ENCODE measurements at regions not wholly inside any gene's neighbourhood (a gene's known extent, or its start where the extent isn't known, plus 50 kb on each side); places are given as distances from the start of the nearest gene placed in this dataset.
A peak's percentile ranks its signal among the peaks of the same experiment; 100 is the strongest.

GRCh38 chr13:34214686-34215085 is 396.7 kb downstream of the RFC3 start:
- BruUV-seq (replicated peaks) = no TSS peak
- dilution Hi-C loops (cut with HindIII; ENCODE audit: low sequenced_read_pairs, unreplicated experiment) = no loop called here

More at GRCh38 chr13:34214686-34215085, 396.7 kb downstream of the RFC3 start:
- Histone ChIP-seq H2BK15ac (ENCODE audit: low read depth, low read length) (no peak overlapping the region), H3K4ac (ENCODE audit: low read depth, low read length) (no peak overlapping the region), H4K5ac (ENCODE audit: low read depth, low read length) (no peak overlapping the region), H3K27me3 (ENCODE audit: control insufficient read depth, insufficient read depth, low read length) (no peaks in the 10 kb centered on the region), H2AK9ac (replicated peaks; ENCODE audit: low read depth, low read length, poor library complexity) (no peak overlapping the region), H3K9me1 (ENCODE audit: insufficient read depth, low read length) (no peaks in the 10 kb centered on the region), H3K79me1 (ENCODE audit: low read depth in 1 of 2, low read length in 2 of 2) (no peaks in the 10 kb centered on the region), H2AFZ (replicated peaks; ENCODE audit: low read length, poor library complexity) (no peak overlapping the region), H4K20me1 (ENCODE audit: insufficient read depth, low read length) (no peaks in the 10 kb centered on the region), H3K27ac (ENCODE audit: insufficient read depth, low read length) (no peak overlapping the region), H3K56ac (ENCODE audit: extremely low read depth, insufficient read depth, low read length) (no peak overlapping the region), H3K9me3 (ENCODE audit: control insufficient read depth, insufficient read depth, low read length) (no peaks in the 10 kb centered on the region), H3K36me3 (ENCODE audit: control insufficient read depth, insufficient read depth, low read length) (no peaks in the 10 kb centered on the region), H2BK120ac (ENCODE audit: low read depth, low read length) (no peak overlapping the region), H2BK20ac (ENCODE audit: low read depth, low read length) (no peak overlapping the region), H3K4me1 (ENCODE audit: control insufficient read depth, insufficient read depth, low read length) (no peaks in the 10 kb centered on the region), H3K14ac (replicated peaks; ENCODE audit: low read depth, low read length) (no peak overlapping the region), H3K4me3 (ENCODE audit: insufficient read depth, low read depth, low read length) (no peak overlapping the region), H3K4me2 (ENCODE audit: low read depth, low read length) (no peak overlapping the region), H4K8ac (ENCODE audit: low read depth in 2 of 2, low read length in 2 of 2) (no peak overlapping the region), H4K91ac (ENCODE audit: insufficient read depth, low read depth, low read length) (no peak overlapping the region), H3K23ac (ENCODE audit: low read depth, low read length) (no peak overlapping the region), H3K18ac (ENCODE audit: low read depth, low read length) (no peak overlapping the region), H3K9ac (ENCODE audit: low read depth, low read length) (no peak overlapping the region), H2BK5ac (ENCODE audit: low read depth, low read length, poor library complexity, severe bottlenecking) (no peak overlapping the region), H2AK5ac (ENCODE audit: low read depth, low read length) (no peak overlapping the region)
- ATAC-seq (ENCODE audit: low read depth) = no peak
- DNase-seq = peak; percentile 13
- intact Hi-C loops (cut with micrococcal nuclease) (no loop called here), in situ Hi-C loops (cut with MboI; ENCODE audit: low sequenced_read_pairs) (no loop called here)
- ChIA-PET POLR2A (ENCODE audit: unreplicated experiment) (no interaction called here), CTCF (no interaction called here)
- WGBS, 2 experiments (ENCODE audit: extremely low coverage in 2 of 2, insufficient read length in 1 of 2) = no CpG with 5 or more reads among the region's 2 CpGs
- no peak for TF ChIP-seq BHLHE40 (IDR thresholded peaks at IDR 0.05; ENCODE audit: low read depth, low read length)
- TF ChIP-seq NFE2L2 (IDR thresholded peaks at IDR 0.05; ENCODE audit: low read depth, low read length) = no peak
- no peak for TF ChIP-seq FOS (IDR thresholded peaks at IDR 0.05; ENCODE audit: low read depth, low read length)
- TF ChIP-seq, protein P1, sequence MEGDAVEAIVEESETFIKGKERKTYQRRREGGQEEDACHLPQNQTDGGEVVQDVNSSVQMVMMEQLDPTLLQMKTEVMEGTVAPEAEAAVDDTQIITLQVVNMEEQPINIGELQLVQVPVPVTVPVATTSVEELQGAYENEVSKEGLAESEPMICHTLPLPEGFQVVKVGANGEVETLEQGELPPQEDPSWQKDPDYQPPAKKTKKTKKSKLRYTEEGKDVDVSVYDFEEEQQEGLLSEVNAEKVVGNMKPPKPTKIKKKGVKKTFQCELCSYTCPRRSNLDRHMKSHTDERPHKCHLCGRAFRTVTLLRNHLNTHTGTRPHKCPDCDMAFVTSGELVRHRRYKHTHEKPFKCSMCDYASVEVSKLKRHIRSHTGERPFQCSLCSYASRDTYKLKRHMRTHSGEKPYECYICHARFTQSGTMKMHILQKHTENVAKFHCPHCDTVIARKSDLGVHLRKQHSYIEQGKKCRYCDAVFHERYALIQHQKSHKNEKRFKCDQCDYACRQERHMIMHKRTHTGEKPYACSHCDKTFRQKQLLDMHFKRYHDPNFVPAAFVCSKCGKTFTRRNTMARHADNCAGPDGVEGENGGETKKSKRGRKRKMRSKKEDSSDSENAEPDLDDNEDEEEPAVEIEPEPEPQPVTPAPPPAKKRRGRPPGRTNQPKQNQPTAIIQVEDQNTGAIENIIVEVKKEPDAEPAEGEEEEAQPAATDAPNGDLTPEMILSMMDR (conservative IDR thresholded peaks at IDR 0.05; ENCODE audit: low read depth, low read length) = no peak
- TF ChIP-seq MAZ (IDR thresholded peaks at IDR 0.05; ENCODE audit: borderline replicate concordance, low read depth, low read length) = no peak
- no peak for TF ChIP-seq POLR2A (IDR thresholded peaks at IDR 0.05; ENCODE audit: low read depth, low read length)
- TF ChIP-seq MAFK (IDR thresholded peaks at IDR 0.05; ENCODE audit: low read depth, low read length) = no peak
- TF ChIP-seq RAD21 (IDR thresholded peaks at IDR 0.05; ENCODE audit: low read length) = no peak
- TF ChIP-seq CEBPB (IDR thresholded peaks at IDR 0.05; ENCODE audit: low read depth, low read length) = no peak
- TF ChIP-seq, protein P2, sequence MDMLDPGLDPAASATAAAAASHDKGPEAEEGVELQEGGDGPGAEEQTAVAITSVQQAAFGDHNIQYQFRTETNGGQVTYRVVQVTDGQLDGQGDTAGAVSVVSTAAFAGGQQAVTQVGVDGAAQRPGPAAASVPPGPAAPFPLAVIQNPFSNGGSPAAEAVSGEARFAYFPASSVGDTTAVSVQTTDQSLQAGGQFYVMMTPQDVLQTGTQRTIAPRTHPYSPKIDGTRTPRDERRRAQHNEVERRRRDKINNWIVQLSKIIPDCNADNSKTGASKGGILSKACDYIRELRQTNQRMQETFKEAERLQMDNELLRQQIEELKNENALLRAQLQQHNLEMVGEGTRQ (IDR thresholded peaks at IDR 0.05; ENCODE audit: low read depth, low read length) = no peak
- no peak for TF ChIP-seq RCOR1 (IDR thresholded peaks at IDR 0.05; ENCODE audit: insufficient replicate concordance, low read length)

Data from IMR-90 (cell line).